Eye (tissue), 1 donor: ENCODE measurements at regions not wholly inside any gene's neighbourhood (a gene's known extent, or its start where the extent isn't known, plus 50 kb on each side); places are given as distances from the start of the nearest gene placed in this dataset.
"Not testable (repeated sequence)": the region's sequence is repeated elsewhere in the genome, so short reads cannot be mapped to it uniquely, and the experiment has no call there.

Experiments
- DNase-seq: peaks from one replicate; pipeline ENCODE4 v3.0.0-alpha.2; 2015

GRCh38 chr5:82596451-82596850 is 318.3 kb upstream of the RPS23 start:
- DNase-seq = no peak

- no peak for DNase-seq
Observed at GRCh38 chr5:82595113-82595512, 317.0 kb upstream of the RPS23 start.

GRCh38 chr5:82594097-82594496 is 315.9 kb upstream of the RPS23 start:
- DNase-seq = no peak

- DNase-seq = no peak
Observed at GRCh38 chr5:82593481-82593880, 315.3 kb upstream of the RPS23 start.

GRCh38 chr5:82591021-82591515 is 312.9 kb upstream of the RPS23 start:
- DNase-seq = no peak

- no peak for DNase-seq
Observed at GRCh38 chr5:82590112-82590511, 312.0 kb upstream of the RPS23 start.

- no peak for DNase-seq
Observed at GRCh38 chr5:82586661-82587310, 308.6 kb upstream of the RPS23 start.

GRCh38 chr5:82586181-82586580 is 308.0 kb upstream of the RPS23 start:
- no peak for DNase-seq

- DNase-seq = no peak
Observed at GRCh38 chr5:82584631-82585030, 306.5 kb upstream of the RPS23 start.

- DNase-seq = not testable (repeated sequence)
Observed at GRCh38 chr5:82583331-82583730, 305.2 kb upstream of the RPS23 start.

GRCh38 chr5:82564963-82565362 is 286.8 kb upstream of the RPS23 start:
- no peak for DNase-seq

- DNase-seq = no peak
Observed at GRCh38 chr5:82563745-82564144, 285.6 kb upstream of the RPS23 start.

- DNase-seq = no peak
Observed at GRCh38 chr5:82562696-82563240, 284.6 kb upstream of the RPS23 start.

GRCh38 chr5:82561797-82562196 is 283.6 kb upstream of the RPS23 start:
- no peak for DNase-seq

- no peak for DNase-seq
Observed at GRCh38 chr5:82560969-82561368, 282.8 kb upstream of the RPS23 start.

- peak; percentile 56 for DNase-seq
Observed at GRCh38 chr5:82560561-82560960, 282.4 kb upstream of the RPS23 start.

- DNase-seq = peak; percentile 39
Observed at GRCh38 chr5:82551840-82552385, 273.8 kb upstream of the RPS23 start.

- peak; percentile 33 for DNase-seq
Observed at GRCh38 chr5:82551192-82551591, 273.0 kb upstream of the RPS23 start.

GRCh38 chr5:82549263-82549662 is 271.1 kb upstream of the RPS23 start:
- no peak for DNase-seq

GRCh38 chr5:82544004-82544403 is 265.9 kb upstream of the RPS23 start:
- DNase-seq = no peak

- no peak for DNase-seq
Observed at GRCh38 chr5:82540301-82540700, 262.1 kb upstream of the RPS23 start.

- DNase-seq = peak; percentile 80
Observed at GRCh38 chr5:82538339-82539034, 260.3 kb upstream of the RPS23 start.

GRCh38 chr5:82537687-82538306 is 259.6 kb upstream of the RPS23 start:
- peak; percentile 40 for DNase-seq
